ENCODE measurements at regions not wholly inside any gene's neighbourhood (a gene's known extent, or its start where the extent isn't known, plus 50 kb on each side); places are given as distances from the start of the nearest gene placed in this dataset.

GRCh38 chr1:106111044-106111443, 945.4 kb upstream of the PRMT6 start:
- no peak for TF ChIP-seq CTCF (IDR thresholded peaks at IDR 0.05; ENCODE audit: extremely low read depth in 1 of 2, insufficient read depth in 1 of 2, low read depth in 1 of 2, low read length in 2 of 2)
- no peak for TF ChIP-seq EZH2 (IDR thresholded peaks at IDR 0.05; ENCODE audit: borderline replicate concordance, low read depth, low read length, severe bottlenecking)
- TF ChIP-seq MYC (IDR thresholded peaks at IDR 0.05; ENCODE audit: low read depth, low read length): no peak
- no peak for TF ChIP-seq POLR2A (IDR thresholded peaks at IDR 0.05; ENCODE audit: low read depth, low read length)
- no peak for TF ChIP-seq POLR2AphosphoS5 (IDR thresholded peaks at IDR 0.05; ENCODE audit: insufficient read depth, low read depth, low read length)
- TF ChIP-seq FOS (IDR thresholded peaks at IDR 0.05; ENCODE audit: borderline replicate concordance, insufficient read depth, low read length): no peak
- TF ChIP-seq MAX (IDR thresholded peaks at IDR 0.05; ENCODE audit: insufficient read depth, insufficient read length): no peak
- TF ChIP-seq JUN (IDR thresholded peaks at IDR 0.05; ENCODE audit: borderline replicate concordance, insufficient read depth, insufficient read length, low read depth): no peak
- TF ChIP-seq GATA2 (IDR thresholded peaks at IDR 0.05; ENCODE audit: insufficient read depth, insufficient read length, low read depth, low read length): no peak

Measured in endothelial cell of umbilical vein (primary cell).